ENCODE measurements at regions not wholly inside any gene's neighbourhood (a gene's known extent, or its start where the extent isn't known, plus 50 kb on each side); places are given as distances from the start of the nearest gene placed in this dataset.

- TF ChIP-seq JUND (IDR thresholded peaks at IDR 0.05) (no peak), EP300 (IDR thresholded peaks at IDR 0.05; ENCODE audit: borderline replicate concordance in 1 of 2, low read depth in 1 of 2, low read length in 1 of 2) (no peak), SIN3A (IDR thresholded peaks at IDR 0.05; ENCODE audit: borderline replicate concordance, low read depth, low read length) (no peak), USF2 (IDR thresholded peaks at IDR 0.05; ENCODE audit: borderline replicate concordance, low read depth, low read length) (no peak), POLR2AphosphoS5 (IDR thresholded peaks at IDR 0.05; ENCODE audit: low read depth, low read length) (no peak), ELF1 (IDR thresholded peaks at IDR 0.05) (no peak), EZH2phosphoT487 (IDR thresholded peaks at IDR 0.05; ENCODE audit: borderline replicate concordance, low read depth) (no peak), PBX3 (IDR thresholded peaks at IDR 0.05) (no peak)
- TF ChIP-seq, protein P1, sequence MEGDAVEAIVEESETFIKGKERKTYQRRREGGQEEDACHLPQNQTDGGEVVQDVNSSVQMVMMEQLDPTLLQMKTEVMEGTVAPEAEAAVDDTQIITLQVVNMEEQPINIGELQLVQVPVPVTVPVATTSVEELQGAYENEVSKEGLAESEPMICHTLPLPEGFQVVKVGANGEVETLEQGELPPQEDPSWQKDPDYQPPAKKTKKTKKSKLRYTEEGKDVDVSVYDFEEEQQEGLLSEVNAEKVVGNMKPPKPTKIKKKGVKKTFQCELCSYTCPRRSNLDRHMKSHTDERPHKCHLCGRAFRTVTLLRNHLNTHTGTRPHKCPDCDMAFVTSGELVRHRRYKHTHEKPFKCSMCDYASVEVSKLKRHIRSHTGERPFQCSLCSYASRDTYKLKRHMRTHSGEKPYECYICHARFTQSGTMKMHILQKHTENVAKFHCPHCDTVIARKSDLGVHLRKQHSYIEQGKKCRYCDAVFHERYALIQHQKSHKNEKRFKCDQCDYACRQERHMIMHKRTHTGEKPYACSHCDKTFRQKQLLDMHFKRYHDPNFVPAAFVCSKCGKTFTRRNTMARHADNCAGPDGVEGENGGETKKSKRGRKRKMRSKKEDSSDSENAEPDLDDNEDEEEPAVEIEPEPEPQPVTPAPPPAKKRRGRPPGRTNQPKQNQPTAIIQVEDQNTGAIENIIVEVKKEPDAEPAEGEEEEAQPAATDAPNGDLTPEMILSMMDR (IDR thresholded peaks at IDR 0.05), result no peak
Observed at GRCh38 chr14:76687611-76688382, 73.5 kb upstream of the VASH1 start.
